ENCODE measurements at regions not wholly inside any gene's neighbourhood (a gene's known extent, or its start where the extent isn't known, plus 50 kb on each side); places are given as distances from the start of the nearest gene placed in this dataset.

GRCh38 chr1:229066591-229066990 is 204.3 kb upstream of the RAB4A start:
- TF ChIP-seq CTCF (conservative IDR thresholded peaks at IDR 0.05; ENCODE audit: low read depth, low read length) (no peak), EZH2 (IDR thresholded peaks at IDR 0.05; ENCODE audit: borderline replicate concordance, low read depth, low read length, poor library complexity, severe bottlenecking) (no peak)
